ENCODE measurements at regions not wholly inside any gene's neighbourhood (a gene's known extent, or its start where the extent isn't known, plus 50 kb on each side); places are given as distances from the start of the nearest gene placed in this dataset.
"Not testable (repeated sequence)": the region's sequence is repeated elsewhere in the genome, so short reads cannot be mapped to it uniquely, and the experiment has no call there.

DNA sequence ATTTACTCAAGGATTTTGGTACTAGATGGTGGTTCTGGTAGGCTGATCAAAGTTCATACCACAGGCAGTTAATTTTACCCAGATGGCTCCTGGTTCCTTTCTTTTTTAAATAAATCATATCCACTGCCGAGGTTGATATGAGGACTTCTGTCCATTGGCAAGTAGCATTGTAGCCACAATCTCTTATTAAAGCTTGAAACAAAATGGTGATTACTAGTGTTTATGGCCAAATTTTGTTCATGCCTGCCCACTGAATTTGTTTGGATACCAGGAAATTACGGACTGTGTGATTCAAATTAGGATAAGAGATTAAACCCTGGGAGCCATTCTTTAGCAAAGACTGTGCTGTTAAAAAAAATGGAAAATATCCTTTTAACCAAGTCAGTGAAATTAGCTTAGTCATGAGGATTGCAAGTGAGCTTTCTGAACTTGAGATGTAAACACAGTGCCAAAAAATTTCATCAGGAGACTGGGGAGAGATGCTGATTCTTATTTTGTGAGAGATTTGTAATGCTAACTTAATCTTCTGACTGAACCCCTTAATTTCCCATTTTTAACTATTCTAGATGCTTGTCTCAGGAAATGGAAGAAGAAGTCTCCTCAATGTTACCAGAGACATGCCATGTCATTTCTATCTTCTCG lies 893.5 kb upstream of the ADAMTS5 start:
- FAIRE-seq; dilution Hi-C loops (cut with MboI; ENCODE audit: extremely low pct_ligation_motif_present, low sequenced_read_pairs): not testable (repeated sequence)

DNA sequence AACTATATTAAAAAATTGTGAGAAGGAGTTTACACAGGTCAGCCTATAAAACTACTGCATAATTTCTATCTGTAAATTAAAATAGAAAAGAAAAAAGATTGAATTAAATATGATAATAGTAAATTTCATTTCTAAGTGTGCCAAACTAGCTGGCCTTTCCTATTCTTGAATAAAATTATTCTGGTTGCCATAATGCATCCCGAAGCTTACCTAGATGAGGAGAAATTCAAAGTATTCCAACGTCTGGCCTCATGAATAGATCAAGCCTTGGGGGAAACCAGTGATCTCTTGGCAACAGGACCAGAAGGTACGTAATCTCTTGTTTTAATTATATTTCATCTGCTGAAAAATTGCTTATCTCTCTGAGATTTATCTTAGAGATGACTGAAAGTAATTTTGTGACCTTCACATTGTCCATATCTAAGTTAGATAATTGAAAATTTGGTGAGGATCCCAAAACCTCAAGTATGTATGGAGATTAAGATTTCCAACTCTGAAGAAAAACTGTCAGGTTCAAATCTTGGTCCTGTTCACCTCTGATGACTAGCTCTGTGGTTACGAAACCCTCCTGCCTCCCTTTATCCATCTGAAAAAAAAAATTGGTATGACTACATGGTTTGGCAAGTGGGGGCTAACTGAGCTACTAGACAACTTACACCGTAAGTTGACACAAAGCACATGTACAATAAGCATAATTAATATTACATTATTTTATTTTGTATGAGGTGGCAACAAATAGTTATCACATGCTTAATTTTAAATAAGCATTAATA lies 891.4 kb upstream of the ADAMTS5 start:
- H3K4me2 ChIP-seq (ENCODE audit: control insufficient read depth, extremely low read depth, insufficient read depth, low read depth, low read length); H3K4me3 ChIP-seq (ENCODE audit: control insufficient read depth in 2 of 3, extremely low read depth in 1 of 3, insufficient read depth in 2 of 3, low read depth in 1 of 3, low read length in 3 of 3); H3K9ac ChIP-seq (ENCODE audit: control insufficient read depth, extremely low read depth, insufficient read depth, low read length); dilution Hi-C loops (cut with MboI; ENCODE audit: extremely low pct_ligation_motif_present, low sequenced_read_pairs); H3K9me3 ChIP-seq (ENCODE audit: control insufficient read depth, low read depth, low read length); H3K4me1 ChIP-seq (ENCODE audit: control insufficient read depth, extremely low read depth, insufficient read depth, low read length); DNase-seq (ENCODE audit: low read depth, low spot score); H3K27me3 ChIP-seq (ENCODE audit: control insufficient read depth, extremely low read depth, insufficient read depth, low read length); H3K36me3 ChIP-seq (ENCODE audit: control insufficient read depth in 2 of 2, extremely low read depth in 1 of 2, insufficient read depth in 2 of 2, low read length in 2 of 2); H3K9me1 ChIP-seq (ENCODE audit: control insufficient read depth, extremely low read depth, insufficient read depth, low read length); H3K27ac ChIP-seq (ENCODE audit: control insufficient read depth, insufficient read depth, low read length); H3K79me2 ChIP-seq (ENCODE audit: control insufficient read depth, insufficient read depth, low read length); FAIRE-seq; H4K20me1 ChIP-seq (ENCODE audit: control insufficient read depth, extremely low read depth, insufficient read depth, low read length); H2AFZ ChIP-seq (ENCODE audit: control insufficient read depth, low read length): not testable (repeated sequence)

More for the DNA sequence above, 893.5 kb upstream of the ADAMTS5 start:
- H3K9me1 ChIP-seq (ENCODE audit: control insufficient read depth, extremely low read depth, insufficient read depth, low read length); H3K79me2 ChIP-seq (ENCODE audit: control insufficient read depth, insufficient read depth, low read length); H3K9me3 ChIP-seq (ENCODE audit: control insufficient read depth, low read depth, low read length); H3K4me1 ChIP-seq (ENCODE audit: control insufficient read depth, extremely low read depth, insufficient read depth, low read length); H3K27ac ChIP-seq (ENCODE audit: control insufficient read depth, insufficient read depth, low read length); H2AFZ ChIP-seq (ENCODE audit: control insufficient read depth, low read length); H3K36me3 ChIP-seq (ENCODE audit: control insufficient read depth in 2 of 2, extremely low read depth in 1 of 2, insufficient read depth in 2 of 2, low read length in 2 of 2); H4K20me1 ChIP-seq (ENCODE audit: control insufficient read depth, extremely low read depth, insufficient read depth, low read length); H3K9ac ChIP-seq (ENCODE audit: control insufficient read depth, extremely low read depth, insufficient read depth, low read length); H3K4me2 ChIP-seq (ENCODE audit: control insufficient read depth, extremely low read depth, insufficient read depth, low read depth, low read length); H3K27me3 ChIP-seq (ENCODE audit: control insufficient read depth, extremely low read depth, insufficient read depth, low read length); DNase-seq (ENCODE audit: low read depth, low spot score); H3K4me3 ChIP-seq (ENCODE audit: control insufficient read depth in 2 of 3, extremely low read depth in 1 of 3, insufficient read depth in 2 of 3, low read depth in 1 of 3, low read length in 3 of 3): not testable (repeated sequence)

GRCh38 chr21:27856988-27857387 lies 890.1 kb upstream of the ADAMTS5 start:
- H3K4me3 ChIP-seq (ENCODE audit: control insufficient read depth in 2 of 3, extremely low read depth in 1 of 3, insufficient read depth in 2 of 3, low read depth in 1 of 3, low read length in 3 of 3); dilution Hi-C loops (cut with MboI; ENCODE audit: extremely low pct_ligation_motif_present, low sequenced_read_pairs); H3K9me1 ChIP-seq (ENCODE audit: control insufficient read depth, extremely low read depth, insufficient read depth, low read length); H4K20me1 ChIP-seq (ENCODE audit: control insufficient read depth, extremely low read depth, insufficient read depth, low read length); H3K4me1 ChIP-seq (ENCODE audit: control insufficient read depth, extremely low read depth, insufficient read depth, low read length); H2AFZ ChIP-seq (ENCODE audit: control insufficient read depth, low read length); H3K27me3 ChIP-seq (ENCODE audit: control insufficient read depth, extremely low read depth, insufficient read depth, low read length); H3K9ac ChIP-seq (ENCODE audit: control insufficient read depth, extremely low read depth, insufficient read depth, low read length); H3K4me2 ChIP-seq (ENCODE audit: control insufficient read depth, extremely low read depth, insufficient read depth, low read depth, low read length); H3K27ac ChIP-seq (ENCODE audit: control insufficient read depth, insufficient read depth, low read length); H3K9me3 ChIP-seq (ENCODE audit: control insufficient read depth, low read depth, low read length); DNase-seq (ENCODE audit: low read depth, low spot score); H3K36me3 ChIP-seq (ENCODE audit: control insufficient read depth in 2 of 2, extremely low read depth in 1 of 2, insufficient read depth in 2 of 2, low read length in 2 of 2); H3K79me2 ChIP-seq (ENCODE audit: control insufficient read depth, insufficient read depth, low read length); FAIRE-seq: not testable (repeated sequence)
